ENCODE measurements at regions not wholly inside any gene's neighbourhood (a gene's known extent, or its start where the extent isn't known, plus 50 kb on each side); places are given as distances from the start of the nearest gene placed in this dataset.

DNA sequence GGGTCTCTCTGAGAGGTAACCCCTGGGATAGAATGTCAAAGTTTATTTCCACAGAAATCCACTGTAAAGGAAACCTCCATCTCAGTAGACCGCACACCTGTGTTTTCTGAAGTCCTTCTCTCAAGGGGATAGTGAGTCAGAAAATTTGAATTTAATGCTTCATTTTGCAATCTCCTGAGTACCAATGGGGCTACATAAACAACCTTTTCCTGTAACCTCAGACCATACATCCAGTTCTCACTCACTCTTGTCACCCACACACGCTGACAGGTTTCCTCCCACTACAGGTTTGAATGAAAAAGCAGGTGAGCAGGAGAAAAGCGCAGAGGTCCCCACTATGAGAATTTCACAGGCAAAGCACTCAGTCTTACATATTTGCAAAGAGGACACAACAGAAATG lies 165.3 kb upstream of the MCTP2 start:
- no peak for DNase-seq (ENCODE audit: low read depth in 1 of 2, low spot score in 1 of 2)
- TF ChIP-seq, protein P1, sequence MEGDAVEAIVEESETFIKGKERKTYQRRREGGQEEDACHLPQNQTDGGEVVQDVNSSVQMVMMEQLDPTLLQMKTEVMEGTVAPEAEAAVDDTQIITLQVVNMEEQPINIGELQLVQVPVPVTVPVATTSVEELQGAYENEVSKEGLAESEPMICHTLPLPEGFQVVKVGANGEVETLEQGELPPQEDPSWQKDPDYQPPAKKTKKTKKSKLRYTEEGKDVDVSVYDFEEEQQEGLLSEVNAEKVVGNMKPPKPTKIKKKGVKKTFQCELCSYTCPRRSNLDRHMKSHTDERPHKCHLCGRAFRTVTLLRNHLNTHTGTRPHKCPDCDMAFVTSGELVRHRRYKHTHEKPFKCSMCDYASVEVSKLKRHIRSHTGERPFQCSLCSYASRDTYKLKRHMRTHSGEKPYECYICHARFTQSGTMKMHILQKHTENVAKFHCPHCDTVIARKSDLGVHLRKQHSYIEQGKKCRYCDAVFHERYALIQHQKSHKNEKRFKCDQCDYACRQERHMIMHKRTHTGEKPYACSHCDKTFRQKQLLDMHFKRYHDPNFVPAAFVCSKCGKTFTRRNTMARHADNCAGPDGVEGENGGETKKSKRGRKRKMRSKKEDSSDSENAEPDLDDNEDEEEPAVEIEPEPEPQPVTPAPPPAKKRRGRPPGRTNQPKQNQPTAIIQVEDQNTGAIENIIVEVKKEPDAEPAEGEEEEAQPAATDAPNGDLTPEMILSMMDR (IDR thresholded peaks at IDR 0.05; ENCODE audit: insufficient read depth, low read length): no peak
- TF ChIP-seq, protein P2, sequence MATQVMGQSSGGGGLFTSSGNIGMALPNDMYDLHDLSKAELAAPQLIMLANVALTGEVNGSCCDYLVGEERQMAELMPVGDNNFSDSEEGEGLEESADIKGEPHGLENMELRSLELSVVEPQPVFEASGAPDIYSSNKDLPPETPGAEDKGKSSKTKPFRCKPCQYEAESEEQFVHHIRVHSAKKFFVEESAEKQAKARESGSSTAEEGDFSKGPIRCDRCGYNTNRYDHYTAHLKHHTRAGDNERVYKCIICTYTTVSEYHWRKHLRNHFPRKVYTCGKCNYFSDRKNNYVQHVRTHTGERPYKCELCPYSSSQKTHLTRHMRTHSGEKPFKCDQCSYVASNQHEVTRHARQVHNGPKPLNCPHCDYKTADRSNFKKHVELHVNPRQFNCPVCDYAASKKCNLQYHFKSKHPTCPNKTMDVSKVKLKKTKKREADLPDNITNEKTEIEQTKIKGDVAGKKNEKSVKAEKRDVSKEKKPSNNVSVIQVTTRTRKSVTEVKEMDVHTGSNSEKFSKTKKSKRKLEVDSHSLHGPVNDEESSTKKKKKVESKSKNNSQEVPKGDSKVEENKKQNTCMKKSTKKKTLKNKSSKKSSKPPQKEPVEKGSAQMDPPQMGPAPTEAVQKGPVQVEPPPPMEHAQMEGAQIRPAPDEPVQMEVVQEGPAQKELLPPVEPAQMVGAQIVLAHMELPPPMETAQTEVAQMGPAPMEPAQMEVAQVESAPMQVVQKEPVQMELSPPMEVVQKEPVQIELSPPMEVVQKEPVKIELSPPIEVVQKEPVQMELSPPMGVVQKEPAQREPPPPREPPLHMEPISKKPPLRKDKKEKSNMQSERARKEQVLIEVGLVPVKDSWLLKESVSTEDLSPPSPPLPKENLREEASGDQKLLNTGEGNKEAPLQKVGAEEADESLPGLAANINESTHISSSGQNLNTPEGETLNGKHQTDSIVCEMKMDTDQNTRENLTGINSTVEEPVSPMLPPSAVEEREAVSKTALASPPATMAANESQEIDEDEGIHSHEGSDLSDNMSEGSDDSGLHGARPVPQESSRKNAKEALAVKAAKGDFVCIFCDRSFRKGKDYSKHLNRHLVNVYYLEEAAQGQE (IDR thresholded peaks at IDR 0.05; ENCODE audit: insufficient replicate concordance, low read depth): no peak
- TF ChIP-seq POLR2AphosphoS5 (IDR thresholded peaks at IDR 0.05; ENCODE audit: low read depth): no peak
- no peak for TF ChIP-seq GABPA (IDR thresholded peaks at IDR 0.05; ENCODE audit: low read depth)
- TF ChIP-seq SPI1 (IDR thresholded peaks at IDR 0.05; ENCODE audit: borderline replicate concordance, low read depth): no peak
- H3K4me3 ChIP-seq (replicated peaks; ENCODE audit: insufficient read depth, low read length): no peak overlapping the region
- no peak overlapping the region for H3K27ac ChIP-seq (replicated peaks)
- H3K27me3 ChIP-seq (ENCODE audit: insufficient read depth, poor library complexity, severe bottlenecking): peaks cover 8% of the 10 kb centered on the region

DNA sequence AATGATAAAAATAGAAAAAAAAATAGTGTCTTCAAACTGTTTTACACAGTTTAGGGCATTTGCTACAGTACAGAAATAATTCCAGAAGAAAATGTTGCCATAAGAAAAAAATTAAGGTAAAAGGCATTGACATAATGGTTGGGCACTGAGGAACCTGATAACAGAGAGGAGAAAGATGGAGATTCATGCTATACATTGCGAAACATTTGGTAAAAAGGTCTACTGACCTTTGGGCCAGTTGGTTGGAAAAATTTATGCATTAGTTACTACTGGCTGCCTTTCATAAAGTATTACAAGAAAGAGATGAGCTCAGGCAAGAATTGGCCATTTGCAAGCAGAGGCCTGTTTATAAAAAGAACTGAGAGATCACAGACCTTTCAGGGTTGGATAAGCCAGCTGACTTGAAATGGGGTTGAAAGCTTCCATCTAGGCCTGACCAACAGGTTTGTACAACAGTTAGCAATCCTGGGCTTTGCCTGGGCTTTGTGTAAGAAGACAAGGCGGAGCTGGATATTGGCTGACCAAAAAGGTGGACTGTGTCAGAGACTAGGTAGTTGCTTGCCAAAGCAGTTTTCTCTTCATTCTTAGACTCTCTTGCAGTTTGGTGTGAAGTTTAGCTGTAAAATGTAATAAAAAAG lies 166.6 kb upstream of the MCTP2 start:
- H3K27me3 ChIP-seq (ENCODE audit: insufficient read depth, poor library complexity, severe bottlenecking): no peaks in the 10 kb centered on the region
- no peak overlapping the region for H3K4me3 ChIP-seq (replicated peaks; ENCODE audit: insufficient read depth, low read length)
- TF ChIP-seq POLR2AphosphoS5 (IDR thresholded peaks at IDR 0.05; ENCODE audit: low read depth) (no peak), GABPA (IDR thresholded peaks at IDR 0.05; ENCODE audit: low read depth) (no peak), SPI1 (IDR thresholded peaks at IDR 0.05; ENCODE audit: borderline replicate concordance, low read depth) (no peak)
- TF ChIP-seq, protein P1 (IDR thresholded peaks at IDR 0.05; ENCODE audit: insufficient read depth, low read length): no peak
- DNase-seq (ENCODE audit: low read depth in 1 of 2, low spot score in 1 of 2): no peak
- no peak overlapping the region for H3K27ac ChIP-seq (replicated peaks)

DNA sequence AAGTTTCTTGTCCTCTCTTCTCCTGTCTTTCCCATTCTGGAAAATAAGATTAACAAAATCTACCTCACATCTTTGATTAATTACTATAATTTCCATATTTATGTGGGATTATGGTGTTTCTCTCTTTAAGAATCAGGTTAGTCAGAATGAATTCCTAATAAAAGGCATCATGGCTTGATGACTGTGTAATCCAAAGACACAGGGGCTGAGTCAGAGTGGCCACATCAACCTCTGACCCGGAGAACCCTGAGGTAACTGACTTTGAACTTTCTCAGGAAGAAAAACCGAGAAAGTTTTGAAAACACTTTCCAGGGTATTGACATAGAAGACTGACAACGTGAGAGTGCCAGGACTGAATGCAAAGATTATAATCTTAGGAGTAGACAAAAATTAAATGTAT lies 170.3 kb upstream of the MCTP2 start:
- Histone ChIP-seq H3K4me3 (replicated peaks; ENCODE audit: insufficient read depth, low read length) (no peak overlapping the region), H3K27me3 (ENCODE audit: insufficient read depth, poor library complexity, severe bottlenecking) (no peaks in the 10 kb centered on the region), H3K27ac (replicated peaks) (no peak overlapping the region)
- DNase-seq (ENCODE audit: low read depth in 1 of 2, low spot score in 1 of 2): no peak
- TF ChIP-seq GABPA (IDR thresholded peaks at IDR 0.05; ENCODE audit: low read depth) (no peak), SPI1 (IDR thresholded peaks at IDR 0.05; ENCODE audit: borderline replicate concordance, low read depth) (no peak), POLR2AphosphoS5 (IDR thresholded peaks at IDR 0.05; ENCODE audit: low read depth) (no peak)
- TF ChIP-seq, protein P2 (IDR thresholded peaks at IDR 0.05; ENCODE audit: insufficient replicate concordance, low read depth): no peak
- TF ChIP-seq, protein P1 (IDR thresholded peaks at IDR 0.05; ENCODE audit: insufficient read depth, low read length): no peak

Measured in HL-60 (cell line).